Mammary epithelial cell (primary cell): ENCODE measurements at regions not wholly inside any gene's neighbourhood (a gene's known extent, or its start where the extent isn't known, plus 50 kb on each side); places are given as distances from the start of the nearest gene placed in this dataset.

Source experiments
- EZH2 ChIP-seq: IDR thresholded peaks from 2 replicates; pipeline ENCODE4 v1.6.1; 2012; ENCODE audit warnings: low read length, inconsistent platforms, borderline replicate concordance
- TF ChIP-seq, protein P1 (sequence below), 2 donors: IDR thresholded peaks in 1 of 2; conservative IDR thresholded peaks in 1 of 2; 2 replicates each; pipeline ENCODE4 v1.5.1; 2011 to 2012; ENCODE audit warnings: inconsistent platforms in 2 of 2, low read length in 2 of 2, mild to moderate bottlenecking in 2 of 2, control low read depth in 1 of 2, low read depth in 1 of 2; ENCODE audit not compliant: insufficient read depth in 1 of 2; ENCODE audit errors: extremely low read depth in 1 of 2

DNA sequence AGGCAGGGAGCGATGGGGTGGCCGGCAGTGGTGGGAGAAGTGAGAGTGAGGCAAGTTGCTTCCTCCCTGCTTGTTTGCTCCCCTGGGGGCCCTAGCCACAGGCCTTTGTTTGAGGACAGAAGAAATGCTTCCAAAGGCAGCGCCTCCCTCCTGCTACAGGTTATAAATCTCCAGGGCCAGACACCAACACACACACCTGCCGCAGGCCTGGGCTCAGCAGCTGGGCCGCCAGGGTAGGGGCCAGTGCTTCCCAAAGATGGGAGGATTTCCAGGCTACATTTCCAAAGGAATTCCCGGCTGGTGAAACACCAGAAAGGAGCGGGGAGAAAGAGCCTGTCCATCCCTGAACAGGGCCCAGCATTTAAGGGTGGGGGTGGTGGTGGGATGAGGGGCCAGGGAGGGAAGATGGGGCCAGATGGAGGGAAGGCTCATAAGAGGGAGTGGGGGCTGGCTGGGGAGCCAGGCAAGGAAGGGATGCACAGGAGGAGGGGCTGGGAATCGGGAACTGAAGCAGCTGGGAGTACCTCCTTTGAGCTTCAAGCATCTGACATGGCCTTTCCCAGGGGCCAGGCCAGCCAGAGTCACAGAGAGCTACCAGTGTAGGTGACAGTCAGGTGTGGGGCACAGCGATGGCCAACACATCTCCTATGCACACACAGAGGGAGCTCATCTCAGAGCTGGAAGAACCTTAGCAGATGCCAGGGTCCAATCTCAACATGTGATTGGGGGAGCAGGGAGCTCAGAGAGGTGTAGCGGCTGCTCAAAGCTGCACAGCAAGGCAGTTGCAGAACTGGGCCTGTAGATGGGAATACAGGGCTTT, 143.9 kb downstream of the PJA1 start:
- TF ChIP-seq, protein P1, sequence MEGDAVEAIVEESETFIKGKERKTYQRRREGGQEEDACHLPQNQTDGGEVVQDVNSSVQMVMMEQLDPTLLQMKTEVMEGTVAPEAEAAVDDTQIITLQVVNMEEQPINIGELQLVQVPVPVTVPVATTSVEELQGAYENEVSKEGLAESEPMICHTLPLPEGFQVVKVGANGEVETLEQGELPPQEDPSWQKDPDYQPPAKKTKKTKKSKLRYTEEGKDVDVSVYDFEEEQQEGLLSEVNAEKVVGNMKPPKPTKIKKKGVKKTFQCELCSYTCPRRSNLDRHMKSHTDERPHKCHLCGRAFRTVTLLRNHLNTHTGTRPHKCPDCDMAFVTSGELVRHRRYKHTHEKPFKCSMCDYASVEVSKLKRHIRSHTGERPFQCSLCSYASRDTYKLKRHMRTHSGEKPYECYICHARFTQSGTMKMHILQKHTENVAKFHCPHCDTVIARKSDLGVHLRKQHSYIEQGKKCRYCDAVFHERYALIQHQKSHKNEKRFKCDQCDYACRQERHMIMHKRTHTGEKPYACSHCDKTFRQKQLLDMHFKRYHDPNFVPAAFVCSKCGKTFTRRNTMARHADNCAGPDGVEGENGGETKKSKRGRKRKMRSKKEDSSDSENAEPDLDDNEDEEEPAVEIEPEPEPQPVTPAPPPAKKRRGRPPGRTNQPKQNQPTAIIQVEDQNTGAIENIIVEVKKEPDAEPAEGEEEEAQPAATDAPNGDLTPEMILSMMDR (conservative IDR thresholded peaks at IDR 0.05 in 1 of 2, IDR thresholded peaks at IDR 0.05 in 1 of 2; ENCODE audit: extremely low read depth in 1 of 2, insufficient read depth in 1 of 2, low read depth in 1 of 2, low read length in 2 of 2): no peak
- TF ChIP-seq EZH2: no peak
